ENCODE measurements at regions not wholly inside any gene's neighbourhood (a gene's known extent, or its start where the extent isn't known, plus 50 kb on each side); places are given as distances from the start of the nearest gene placed in this dataset.
A peak's percentile ranks its signal among the peaks of the same experiment; 100 is the strongest.

GRCh38 chr5:164071671-164072070 is 566.3 kb downstream of the MAT2B start:
- Histone ChIP-seq H3K27me3 (ENCODE audit: insufficient read depth, low read length) (no peaks in the 10 kb centered on the region), H3K23ac (ENCODE audit: low read length) (no peak overlapping the region), H3K9me3 (ENCODE audit: insufficient read depth, low read depth, low read length) (no peaks in the 10 kb centered on the region), H4K91ac (ENCODE audit: low read depth, low read length) (no peak overlapping the region), H4K12ac (ENCODE audit: low read depth, low read length) (no peak overlapping the region), H4K8ac (ENCODE audit: low read depth, low read length) (no peak overlapping the region), H3K79me2 (ENCODE audit: control insufficient read depth, insufficient read depth, low read length, poor library complexity) (no peaks in the 10 kb centered on the region), H3K27ac (ENCODE audit: low read depth, low read length) (no peak overlapping the region), H3K9ac (ENCODE audit: low read length) (no peak overlapping the region), H3K4ac (ENCODE audit: low read depth, low read length) (no peak overlapping the region), H3K14ac (ENCODE audit: low read length) (no peak overlapping the region), H2AFZ (ENCODE audit: insufficient read depth, low read length, poor library complexity) (no peak overlapping the region), H2BK120ac (ENCODE audit: insufficient read depth, low read length, poor library complexity) (no peak overlapping the region), H3K4me3 (ENCODE audit: low read depth, low read length) (no peak overlapping the region), H2AK5ac (ENCODE audit: low read length) (no peak overlapping the region), H3K4me1 (ENCODE audit: control insufficient read depth in 1 of 2, insufficient read depth in 2 of 2, low read length in 2 of 2) (no peaks in the 10 kb centered on the region), H3K79me1 (ENCODE audit: low read length) (no peaks in the 10 kb centered on the region), H3K4me2 (ENCODE audit: low read length) (no peak overlapping the region), H3K36me3 (ENCODE audit: control insufficient read depth in 1 of 2, insufficient read depth in 2 of 2, low read length in 2 of 2) (no peaks in the 10 kb centered on the region), H3K18ac (ENCODE audit: low read length) (no peak overlapping the region), H2BK5ac (ENCODE audit: low read depth, low read length, poor library complexity) (no peak overlapping the region), H2BK12ac (ENCODE audit: low read length) (no peak overlapping the region)
- no peak for DNase-seq
- no CpG with 5 or more reads among the region's 1 CpG for WGBS (ENCODE audit: extremely low coverage, insufficient coverage, insufficient read length)

- Histone ChIP-seq H3K9ac (ENCODE audit: low read length) (no peak overlapping the region), H3K18ac (ENCODE audit: low read length) (no peak overlapping the region), H3K9me3 (ENCODE audit: insufficient read depth, low read depth, low read length) (no peaks in the 10 kb centered on the region), H3K27ac (ENCODE audit: low read depth, low read length) (no peak overlapping the region), H3K79me2 (ENCODE audit: control insufficient read depth, insufficient read depth, low read length, poor library complexity) (no peaks in the 10 kb centered on the region), H4K12ac (ENCODE audit: low read depth, low read length) (no peak overlapping the region), H4K8ac (ENCODE audit: low read depth, low read length) (no peak overlapping the region), H3K4me3 (ENCODE audit: low read depth, low read length) (no peak overlapping the region), H3K23ac (ENCODE audit: low read length) (no peak overlapping the region), H3K27me3 (ENCODE audit: insufficient read depth, low read length) (no peaks in the 10 kb centered on the region), H3K4me2 (ENCODE audit: low read length) (no peak overlapping the region), H4K91ac (ENCODE audit: low read depth, low read length) (no peak overlapping the region), H3K14ac (ENCODE audit: low read length) (no peak overlapping the region), H3K36me3 (ENCODE audit: control insufficient read depth in 1 of 2, insufficient read depth in 2 of 2, low read length in 2 of 2) (no peaks in the 10 kb centered on the region), H2BK120ac (ENCODE audit: insufficient read depth, low read length, poor library complexity) (no peak overlapping the region), H2AFZ (ENCODE audit: insufficient read depth, low read length, poor library complexity) (no peak overlapping the region), H3K79me1 (ENCODE audit: low read length) (no peaks in the 10 kb centered on the region), H3K4ac (ENCODE audit: low read depth, low read length) (no peak overlapping the region), H3K4me1 (ENCODE audit: control insufficient read depth in 1 of 2, insufficient read depth in 2 of 2, low read length in 2 of 2) (no peaks in the 10 kb centered on the region), H2BK5ac (ENCODE audit: low read depth, low read length, poor library complexity) (no peak overlapping the region), H2BK12ac (ENCODE audit: low read length) (no peak overlapping the region), H2AK5ac (ENCODE audit: low read length) (no peak overlapping the region)
- no CpG with 5 or more reads among the region's 3 CpGs for WGBS (ENCODE audit: extremely low coverage, insufficient coverage, insufficient read length)
- DNase-seq: peak; percentile 14 to 34
Measured at GRCh38 chr5:164073081-164073480, 567.7 kb downstream of the MAT2B start.

- Histone ChIP-seq H3K4ac (ENCODE audit: low read depth, low read length) (no peak overlapping the region), H2AFZ (ENCODE audit: insufficient read depth, low read length, poor library complexity) (no peak overlapping the region), H3K9ac (ENCODE audit: low read length) (no peak overlapping the region), H2AK5ac (ENCODE audit: low read length) (no peak overlapping the region), H3K36me3 (ENCODE audit: control insufficient read depth in 1 of 2, insufficient read depth in 2 of 2, low read length in 2 of 2) (no peaks in the 10 kb centered on the region), H3K79me1 (ENCODE audit: low read length) (no peaks in the 10 kb centered on the region), H3K4me2 (ENCODE audit: low read length) (no peak overlapping the region), H3K14ac (ENCODE audit: low read length) (no peak overlapping the region), H3K79me2 (ENCODE audit: control insufficient read depth, insufficient read depth, low read length, poor library complexity) (no peaks in the 10 kb centered on the region), H3K27me3 (ENCODE audit: insufficient read depth, low read length) (no peaks in the 10 kb centered on the region), H3K27ac (ENCODE audit: low read depth, low read length) (no peak overlapping the region), H4K8ac (ENCODE audit: low read depth, low read length) (no peak overlapping the region), H2BK5ac (ENCODE audit: low read depth, low read length, poor library complexity) (no peak overlapping the region), H2BK120ac (ENCODE audit: insufficient read depth, low read length, poor library complexity) (no peak overlapping the region), H3K23ac (ENCODE audit: low read length) (no peak overlapping the region), H3K4me1 (ENCODE audit: control insufficient read depth in 1 of 2, insufficient read depth in 2 of 2, low read length in 2 of 2) (no peaks in the 10 kb centered on the region), H3K4me3 (ENCODE audit: low read depth, low read length) (no peak overlapping the region), H3K18ac (ENCODE audit: low read length) (no peak overlapping the region), H4K91ac (ENCODE audit: low read depth, low read length) (no peak overlapping the region), H2BK12ac (ENCODE audit: low read length) (no peak overlapping the region), H3K9me3 (ENCODE audit: insufficient read depth, low read depth, low read length) (no peaks in the 10 kb centered on the region), H4K12ac (ENCODE audit: low read depth, low read length) (no peak overlapping the region)
- DNase-seq: no peak
- no CpG with 5 or more reads among the region's 4 CpGs for WGBS (ENCODE audit: extremely low coverage, insufficient coverage, insufficient read length)
Measured at GRCh38 chr5:164076556-164076955, 571.1 kb downstream of the MAT2B start.

- Histone ChIP-seq H2BK120ac (ENCODE audit: insufficient read depth, low read length, poor library complexity) (no peak overlapping the region), H3K79me2 (ENCODE audit: control insufficient read depth, insufficient read depth, low read length, poor library complexity) (no peaks in the 10 kb centered on the region), H3K18ac (ENCODE audit: low read length) (no peak overlapping the region), H3K9ac (ENCODE audit: low read length) (no peak overlapping the region), H2BK5ac (ENCODE audit: low read depth, low read length, poor library complexity) (no peak overlapping the region), H3K4me2 (ENCODE audit: low read length) (no peak overlapping the region), H3K79me1 (ENCODE audit: low read length) (no peaks in the 10 kb centered on the region), H4K12ac (ENCODE audit: low read depth, low read length) (no peak overlapping the region), H4K8ac (ENCODE audit: low read depth, low read length) (no peak overlapping the region), H2BK12ac (ENCODE audit: low read length) (no peak overlapping the region), H3K23ac (ENCODE audit: low read length) (no peak overlapping the region), H3K4me3 (ENCODE audit: low read depth, low read length) (no peak overlapping the region), H4K91ac (ENCODE audit: low read depth, low read length) (no peak overlapping the region), H3K4ac (ENCODE audit: low read depth, low read length) (no peak overlapping the region), H3K36me3 (ENCODE audit: control insufficient read depth in 1 of 2, insufficient read depth in 2 of 2, low read length in 2 of 2) (no peaks in the 10 kb centered on the region), H3K27me3 (ENCODE audit: insufficient read depth, low read length) (no peaks in the 10 kb centered on the region), H2AK5ac (ENCODE audit: low read length) (no peak overlapping the region), H3K4me1 (ENCODE audit: control insufficient read depth in 1 of 2, insufficient read depth in 2 of 2, low read length in 2 of 2) (no peaks in the 10 kb centered on the region), H3K9me3 (ENCODE audit: insufficient read depth, low read depth, low read length) (no peaks in the 10 kb centered on the region), H2AFZ (ENCODE audit: insufficient read depth, low read length, poor library complexity) (no peak overlapping the region), H3K27ac (ENCODE audit: low read depth, low read length) (no peak overlapping the region), H3K14ac (ENCODE audit: low read length) (no peak overlapping the region)
- no peak for DNase-seq
- no CpG with 5 or more reads among the region's 2 CpGs for WGBS (ENCODE audit: extremely low coverage, insufficient coverage, insufficient read length)
Measured at GRCh38 chr5:164090358-164090757, 584.9 kb downstream of the MAT2B start.

Measured in trophoblast cell (in vitro differentiated cells and primary cell).